HEK293 (cell line): ENCODE measurements at regions not wholly inside any gene's neighbourhood (a gene's known extent, or its start where the extent isn't known, plus 50 kb on each side); places are given as distances from the start of the nearest gene placed in this dataset.

Experiments used
- ZBTB7A ChIP-seq: fragments of 450-650 bp; formaldehyde crosslinking; IDR thresholded peaks from 2 replicates; pipeline ENCODE4 v1.5.1; 2016; ENCODE audit warnings: low read depth, missing biosample characterization, missing genetic modification characterization
- ZNF175 ChIP-seq: fragments of 450-650 bp; formaldehyde crosslinking; IDR thresholded peaks from 2 replicates; pipeline ENCODE4 v1.5.1; 2016; ENCODE audit warnings: missing biosample characterization, missing genetic modification characterization
- ZNF248 ChIP-seq: fragments of 450-650 bp; formaldehyde crosslinking; IDR thresholded peaks from 2 replicates; pipeline ENCODE4 v1.5.1; 2017; ENCODE audit warnings: missing biosample characterization, missing genetic modification characterization
- ZNF664 ChIP-seq: fragments of 450-650 bp; formaldehyde crosslinking; IDR thresholded peaks from 2 replicates; pipeline ENCODE4 v1.5.1; 2016; ENCODE audit warnings: missing biosample characterization, missing genetic modification characterization
- TF ChIP-seq, protein P1 (sequence below): fragments of 450-650 bp; formaldehyde crosslinking; IDR thresholded peaks from 2 replicates; pipeline ENCODE4 v1.5.1; 2016; ENCODE audit warnings: missing biosample characterization, missing genetic modification characterization

DNA sequence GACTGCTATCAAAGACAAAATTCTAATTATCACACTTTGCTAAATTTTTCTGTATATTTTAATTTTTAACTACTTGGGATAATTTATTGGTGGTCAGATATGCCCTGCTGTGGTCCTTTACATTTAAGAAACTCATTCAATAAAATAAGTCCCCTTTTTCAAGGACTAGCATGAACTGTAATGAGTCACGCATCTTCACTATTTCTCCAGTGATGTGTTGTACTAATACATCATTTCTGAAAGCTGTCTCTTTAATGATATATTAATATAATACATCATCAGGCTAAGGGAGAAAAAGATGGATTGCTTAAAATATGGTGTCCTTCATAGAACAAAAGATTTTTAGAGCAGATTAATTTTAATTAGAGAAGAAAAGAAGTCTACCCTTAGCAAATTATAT is 901.4 kb downstream of the DIPK2A start:
- TF ChIP-seq ZNF664 (tag by site-specific recombination) (no peak), ZBTB7A (tag by site-specific recombination) (no peak), ZNF248 (tag by site-specific recombination) (no peak), ZNF175 (no peak)
- TF ChIP-seq, protein P1, sequence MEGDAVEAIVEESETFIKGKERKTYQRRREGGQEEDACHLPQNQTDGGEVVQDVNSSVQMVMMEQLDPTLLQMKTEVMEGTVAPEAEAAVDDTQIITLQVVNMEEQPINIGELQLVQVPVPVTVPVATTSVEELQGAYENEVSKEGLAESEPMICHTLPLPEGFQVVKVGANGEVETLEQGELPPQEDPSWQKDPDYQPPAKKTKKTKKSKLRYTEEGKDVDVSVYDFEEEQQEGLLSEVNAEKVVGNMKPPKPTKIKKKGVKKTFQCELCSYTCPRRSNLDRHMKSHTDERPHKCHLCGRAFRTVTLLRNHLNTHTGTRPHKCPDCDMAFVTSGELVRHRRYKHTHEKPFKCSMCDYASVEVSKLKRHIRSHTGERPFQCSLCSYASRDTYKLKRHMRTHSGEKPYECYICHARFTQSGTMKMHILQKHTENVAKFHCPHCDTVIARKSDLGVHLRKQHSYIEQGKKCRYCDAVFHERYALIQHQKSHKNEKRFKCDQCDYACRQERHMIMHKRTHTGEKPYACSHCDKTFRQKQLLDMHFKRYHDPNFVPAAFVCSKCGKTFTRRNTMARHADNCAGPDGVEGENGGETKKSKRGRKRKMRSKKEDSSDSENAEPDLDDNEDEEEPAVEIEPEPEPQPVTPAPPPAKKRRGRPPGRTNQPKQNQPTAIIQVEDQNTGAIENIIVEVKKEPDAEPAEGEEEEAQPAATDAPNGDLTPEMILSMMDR, result no peak
